Sigmoid colon (tissue), 6 donors: ENCODE measurements at regions not wholly inside any gene's neighbourhood (a gene's known extent, or its start where the extent isn't known, plus 50 kb on each side); places are given as distances from the start of the nearest gene placed in this dataset.

Experiments
- DNase-seq: peaks from one replicate; pipeline ENCODE4 v3.0.0-alpha.2; 2019
- H3K27ac ChIP-seq, 4 donors: fragments of 200-600 bp; sonication (generic); one replicate each; pipeline ENCODE4 v1.5.1; 2016 to 2019; ENCODE audit warnings: mild to moderate bottlenecking in 1 of 4
- H3K27me3 ChIP-seq, 3 donors: fragments of 200-600 bp; sonication (generic); one replicate each; pipeline ENCODE4 v1.5.1; 2019; ENCODE audit warnings: mild to moderate bottlenecking in 1 of 3
- H3K36me3 ChIP-seq, 4 donors: fragments of 200-600 bp; sonication (generic); one replicate each; pipeline ENCODE4 v1.5.1; 2016 to 2019
- H3K4me1 ChIP-seq, 4 donors: fragments of 200-600 bp; sonication (generic); one replicate each; pipeline ENCODE4 v1.5.1; 2017 to 2019
- H3K4me3 ChIP-seq, 4 donors: fragments of 200-600 bp; sonication (generic); one replicate each; pipeline ENCODE4 v1.5.1; 2017 to 2019; ENCODE audit warnings: mild to moderate bottlenecking in 2 of 4, moderate library complexity in 1 of 4
- H3K9me3 ChIP-seq, 4 donors: fragments of 200-600 bp in 3 of 4; sonication (generic) in 3 of 4; one replicate each; pipeline versions ENCODE4 v1.5.1 to v1.6.1; 2013 to 2019
- EP300 ChIP-seq, 4 donors: sonication (generic); formaldehyde crosslinking; IDR thresholded peaks; one replicate each; pipeline ENCODE4 v1.6.1; 2017; ENCODE audit warnings: antibody characterized with exemption in 4 of 4
- POLR2A ChIP-seq, 2 donors: fragments of 450-650 bp; IDR thresholded peaks; one replicate each; pipeline ENCODE4 v1.6.1; 2016; ENCODE audit warnings: antibody characterized with exemption in 2 of 2, mild to moderate bottlenecking in 2 of 2, moderate library complexity in 2 of 2
- POLR2AphosphoS5 ChIP-seq, 4 donors: sonication (generic); formaldehyde crosslinking; IDR thresholded peaks; one replicate each; pipeline ENCODE4 v1.6.1; 2017; ENCODE audit warnings: antibody characterized with exemption in 4 of 4
- WGBS, 2 donors: extraction: QIAGEN DNeasy Blood & Tissue Kit; methylation state at CpG; one replicate each; pipeline ENCODE4 v1.1.7; 2013; 5-methylcytosine and 5-hydroxymethylcytosine counted together
- intact Hi-C: fragments of 100-400 bp; cut with DNase I; formaldehyde crosslinking; loops from one replicate; pipeline ENCODE4 v1.15.1; 2023
- TF ChIP-seq, protein P1 (sequence below), 4 experiments: fragments of 450-650 bp in 3 of 4; fragments of 200-600 bp in 1 of 4; IDR thresholded peaks; one replicate each; pipeline ENCODE4 v1.5.1; 2016 to 2019; ENCODE audit warnings: antibody characterized with exemption in 4 of 4, mild to moderate bottlenecking in 3 of 4, moderate library complexity in 2 of 4
- donor health status: healthy with polysubstance abuse.
- donor health status: healthy.

DNA sequence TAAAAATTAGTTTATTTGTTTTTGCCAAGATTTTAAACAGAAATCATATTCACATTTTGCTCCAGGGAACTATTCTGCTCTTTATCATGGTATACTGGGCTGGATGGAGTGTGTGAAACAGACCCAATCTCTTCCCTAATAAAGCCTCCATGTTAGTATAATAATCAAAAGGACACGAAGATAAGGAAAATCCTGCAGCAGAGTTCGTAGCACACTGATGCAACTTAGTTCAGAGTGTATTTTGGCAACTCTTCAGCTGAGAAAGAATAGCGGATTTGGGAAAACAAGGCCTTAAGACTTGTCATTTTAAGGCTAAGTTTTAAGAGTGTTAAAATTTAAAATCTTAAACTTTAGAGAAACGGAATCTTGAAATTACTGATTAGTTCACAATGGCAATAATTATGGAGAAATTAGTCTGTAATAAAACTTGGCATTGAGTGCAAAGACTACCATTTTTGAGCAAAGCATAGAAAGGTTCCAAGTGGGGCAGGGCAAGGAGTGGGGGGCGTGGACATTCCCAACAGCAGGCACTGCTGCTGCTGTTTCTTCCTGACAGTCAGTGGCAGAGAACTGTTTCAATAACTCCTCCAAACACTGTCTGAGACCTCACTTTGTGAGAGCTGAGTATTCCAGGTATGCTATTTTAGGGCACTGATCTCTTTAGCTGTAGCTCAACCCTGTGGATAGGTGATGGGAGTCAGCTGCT is 225.0 kb downstream of the HRH4 start:
- intact Hi-C loops, result no loop called here
- no peak for DNase-seq
- Histone ChIP-seq H3K4me3 (no peak overlapping the region), H3K4me1 (no peaks in the 10 kb centered on the region), H3K9me3 (no peaks in the 10 kb centered on the region), H3K27me3 (no peaks in the 10 kb centered on the region), H3K27ac (no peak overlapping the region), H3K36me3 (no peaks in the 10 kb centered on the region)
- TF ChIP-seq, protein P1, sequence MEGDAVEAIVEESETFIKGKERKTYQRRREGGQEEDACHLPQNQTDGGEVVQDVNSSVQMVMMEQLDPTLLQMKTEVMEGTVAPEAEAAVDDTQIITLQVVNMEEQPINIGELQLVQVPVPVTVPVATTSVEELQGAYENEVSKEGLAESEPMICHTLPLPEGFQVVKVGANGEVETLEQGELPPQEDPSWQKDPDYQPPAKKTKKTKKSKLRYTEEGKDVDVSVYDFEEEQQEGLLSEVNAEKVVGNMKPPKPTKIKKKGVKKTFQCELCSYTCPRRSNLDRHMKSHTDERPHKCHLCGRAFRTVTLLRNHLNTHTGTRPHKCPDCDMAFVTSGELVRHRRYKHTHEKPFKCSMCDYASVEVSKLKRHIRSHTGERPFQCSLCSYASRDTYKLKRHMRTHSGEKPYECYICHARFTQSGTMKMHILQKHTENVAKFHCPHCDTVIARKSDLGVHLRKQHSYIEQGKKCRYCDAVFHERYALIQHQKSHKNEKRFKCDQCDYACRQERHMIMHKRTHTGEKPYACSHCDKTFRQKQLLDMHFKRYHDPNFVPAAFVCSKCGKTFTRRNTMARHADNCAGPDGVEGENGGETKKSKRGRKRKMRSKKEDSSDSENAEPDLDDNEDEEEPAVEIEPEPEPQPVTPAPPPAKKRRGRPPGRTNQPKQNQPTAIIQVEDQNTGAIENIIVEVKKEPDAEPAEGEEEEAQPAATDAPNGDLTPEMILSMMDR (IDR thresholded peaks at IDR 0.05), result no peak
- no peak for TF ChIP-seq EP300 (IDR thresholded peaks at IDR 0.05)
- no peak for TF ChIP-seq POLR2AphosphoS5 (IDR thresholded peaks at IDR 0.05)
- TF ChIP-seq POLR2A (IDR thresholded peaks at IDR 0.05), result no peak
- 65 to 75% methylated on average over 5 of the region's 5 CpGs for WGBS, 2 donors

DNA sequence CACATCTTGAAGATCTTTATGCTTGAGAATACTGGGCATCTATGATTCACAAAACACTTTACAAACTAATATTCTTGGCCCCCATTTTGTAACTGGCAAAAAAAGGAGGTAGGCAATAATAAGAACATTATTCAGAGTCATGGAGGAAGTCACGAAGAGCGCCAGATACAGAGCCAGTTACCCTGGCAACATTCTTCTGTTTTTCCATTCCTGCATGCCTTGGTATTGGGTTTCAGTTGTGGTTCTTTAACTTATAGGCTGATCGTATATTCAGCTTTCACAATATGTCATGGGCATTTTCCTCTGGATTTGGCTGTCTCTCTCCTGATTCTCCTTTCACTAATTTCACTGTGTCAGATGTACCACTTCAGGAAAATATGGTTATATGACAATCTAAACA is 234.7 kb downstream of the HRH4 start:
- Histone ChIP-seq H3K36me3 (no peaks in the 10 kb centered on the region), H3K27ac (no peak overlapping the region), H3K9me3 (peaks cover 0 to 6% (median 0%) of the 10 kb centered on the region in 4 donors), H3K4me1 (no peaks in the 10 kb centered on the region), H3K4me3 (no peak overlapping the region), H3K27me3 (no peaks in the 10 kb centered on the region)
- TF ChIP-seq POLR2A (IDR thresholded peaks at IDR 0.05), result no peak
- no peak for DNase-seq
- intact Hi-C loops, result no loop called here
- 76 to 84% methylated on average over 3 of the region's 3 CpGs for WGBS, 2 donors

DNA sequence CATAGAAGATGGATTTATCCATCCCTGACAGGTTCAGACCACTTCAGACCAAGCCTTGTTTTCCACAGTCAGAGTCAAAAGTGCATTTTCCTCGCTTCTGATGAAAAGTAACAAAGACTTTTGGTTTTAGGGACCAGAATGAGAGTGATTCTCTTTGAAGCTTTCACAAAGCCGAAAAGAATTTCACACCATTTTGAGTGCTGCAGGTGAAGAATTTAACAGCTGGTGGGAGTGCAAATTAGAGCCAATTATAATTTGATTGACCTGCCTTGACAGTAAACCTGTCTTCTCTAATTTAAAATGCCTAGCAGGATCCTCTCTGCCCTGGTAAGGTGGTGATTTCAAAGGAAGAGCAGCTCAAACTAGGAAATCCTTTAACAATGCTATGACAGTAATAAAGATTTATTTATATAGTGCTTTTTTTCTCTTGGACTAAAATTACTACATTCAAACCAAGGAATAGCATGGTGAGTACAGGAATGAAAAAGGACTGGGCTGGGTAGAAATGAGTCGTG is 241.6 kb downstream of the HRH4 start:
- TF ChIP-seq POLR2A (IDR thresholded peaks at IDR 0.05), result no peak
- TF ChIP-seq POLR2AphosphoS5 (IDR thresholded peaks at IDR 0.05), result no peak
- TF ChIP-seq, protein P1 (IDR thresholded peaks at IDR 0.05), result no peak
- no peak for TF ChIP-seq EP300 (IDR thresholded peaks at IDR 0.05)
- intact Hi-C loops, result no loop called here

DNA sequence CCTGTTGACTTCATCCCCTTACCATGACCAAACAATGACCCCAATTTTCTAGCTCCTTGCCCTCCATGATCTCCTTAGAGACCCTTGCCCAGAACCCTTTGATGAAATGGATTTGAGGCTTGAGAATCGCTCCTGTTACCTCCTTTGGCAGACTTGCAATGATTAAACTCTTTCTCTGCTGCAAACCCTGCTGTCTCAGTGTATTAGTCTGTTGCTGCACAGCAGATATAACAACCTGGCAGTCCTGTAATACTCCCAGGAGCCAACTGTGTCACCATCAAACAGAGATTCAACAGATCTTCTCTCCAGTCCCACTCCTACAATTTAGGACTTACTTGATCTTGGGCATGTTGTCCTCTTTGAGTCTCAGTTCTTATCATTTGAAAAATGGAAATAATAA is 242.9 kb downstream of the HRH4 start:
- H3K27ac ChIP-seq, result no peak overlapping the region
- no peaks in the 10 kb centered on the region for H3K27me3 ChIP-seq
- no peak overlapping the region for H3K4me3 ChIP-seq
- intact Hi-C loops, result no loop called here
- DNase-seq, result no peak
- peaks cover 0 to 8% (median 0%) of the 10 kb centered on the region in 4 donors for H3K9me3 ChIP-seq
- no peaks in the 10 kb centered on the region for H3K36me3 ChIP-seq
- TF ChIP-seq POLR2AphosphoS5 (IDR thresholded peaks at IDR 0.05), result no peak
- no peak for TF ChIP-seq EP300 (IDR thresholded peaks at IDR 0.05)
- no peak for TF ChIP-seq POLR2A (IDR thresholded peaks at IDR 0.05)
- TF ChIP-seq, protein P1 (IDR thresholded peaks at IDR 0.05), result no peak
- WGBS, 2 donors, result 91 to 94% methylated on average over 1 of the region's 1 CpG
- peaks cover 0 to 9% (median 0%) of the 10 kb centered on the region in 4 donors for H3K4me1 ChIP-seq

More for the DNA sequence above, 241.6 kb downstream of the HRH4 start:
- Histone ChIP-seq H3K4me1 (peaks cover 0 to 9% (median 0%) of the 10 kb centered on the region in 4 donors), H3K9me3 (peaks cover 0 to 8% (median 0%) of the 10 kb centered on the region in 4 donors), H3K36me3 (no peaks in the 10 kb centered on the region), H3K27ac (no peak overlapping the region), H3K4me3 (no peak overlapping the region), H3K27me3 (no peaks in the 10 kb centered on the region)
- no peak for DNase-seq
- 62 to 69% methylated on average over 3 of the region's 3 CpGs for WGBS, 2 donors

DNA sequence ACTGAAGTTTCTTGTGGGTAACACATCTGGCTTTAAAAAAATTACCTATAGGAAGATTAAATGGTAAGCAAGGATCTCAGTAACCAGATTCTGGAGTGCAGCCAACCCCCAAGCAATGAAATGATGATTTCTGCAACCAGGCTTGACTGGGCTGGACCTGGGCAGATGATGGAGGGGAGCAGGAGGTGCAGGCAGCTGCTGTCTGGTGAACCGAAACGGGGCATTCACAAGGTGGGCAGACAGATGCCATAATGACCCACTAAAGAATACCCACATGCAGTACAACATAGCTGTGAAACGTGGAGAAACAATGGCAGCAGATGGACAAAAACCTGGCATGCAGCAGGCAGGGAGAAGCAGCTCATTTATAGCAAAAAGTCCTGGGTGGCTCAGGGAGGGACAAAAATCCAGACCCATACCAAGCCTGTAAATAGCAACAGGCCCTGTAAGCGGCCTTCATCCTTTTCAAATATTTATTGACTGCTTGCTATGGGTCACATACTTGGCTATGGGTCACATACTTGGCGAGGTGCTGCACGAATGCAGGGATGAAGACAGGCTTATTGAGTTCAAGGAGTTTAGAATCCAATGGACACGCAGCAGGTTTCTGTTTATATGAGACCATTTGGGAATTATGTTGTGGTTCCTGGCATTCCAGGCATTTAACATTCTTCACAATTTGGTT is 244.7 kb downstream of the HRH4 start:
- intact Hi-C loops, result no loop called here
- no peak for TF ChIP-seq EP300 (IDR thresholded peaks at IDR 0.05)
- TF ChIP-seq POLR2A (IDR thresholded peaks at IDR 0.05), result no peak
- TF ChIP-seq, protein P1 (IDR thresholded peaks at IDR 0.05), result no peak
- no peak for TF ChIP-seq POLR2AphosphoS5 (IDR thresholded peaks at IDR 0.05)
- Histone ChIP-seq H3K4me3 (no peak overlapping the region), H3K36me3 (no peaks in the 10 kb centered on the region), H3K4me1 (peaks cover 0 to 9% (median 0%) of the 10 kb centered on the region in 4 donors), H3K27ac (no peak overlapping the region), H3K9me3 (peaks cover 0 to 8% (median 0%) of the 10 kb centered on the region in 4 donors), H3K27me3 (no peaks in the 10 kb centered on the region)
- no peak for DNase-seq
- WGBS, 2 donors, result 56 to 66% methylated on average over 7 of the region's 7 CpGs
